BE2C (cell line): ENCODE measurements at regions not wholly inside any gene's neighbourhood (a gene's known extent, or its start where the extent isn't known, plus 50 kb on each side); places are given as distances from the start of the nearest gene placed in this dataset.

Source experiments
- DNase-seq: peaks from one replicate; pipeline ENCODE4 v3.0.0-alpha.2; 2020
- H3K27me3 ChIP-seq: fragments of 250-450 bp; sonication (Bioruptor Pico); 2 replicates; pipeline ENCODE4 v1.5.1; 2020; ENCODE audit warnings: mild to moderate bottlenecking
- H3K36me3 ChIP-seq: fragments of 250-450 bp; sonication (Bioruptor Pico); 2 replicates; pipeline ENCODE4 v1.5.1; 2020; ENCODE audit warnings: mild to moderate bottlenecking
- H3K4me1 ChIP-seq: fragments of 250-450 bp; sonication (Bioruptor Pico); 2 replicates; pipeline ENCODE4 v1.5.1; 2020
- H3K4me3 ChIP-seq: 2 replicates; pipeline ENCODE4 v1.5.1; 2011; ENCODE audit warnings: low read depth, low read length
- H3K9me3 ChIP-seq: fragments of 250-450 bp; sonication (Bioruptor Pico); 2 replicates; pipeline ENCODE4 v1.5.1; 2020
- CTCF ChIP-seq: IDR thresholded peaks from 2 replicates; pipeline ENCODE4 v1.5.1; 2012; ENCODE audit warnings: mild to moderate bottlenecking, low read depth, low read length

- Histone ChIP-seq H3K9me3 (no peaks in the 10 kb centered on the region), H3K27me3 (no peaks in the 10 kb centered on the region), H3K36me3 (no peaks in the 10 kb centered on the region), H3K4me1 (no peaks in the 10 kb centered on the region), H3K4me3 (no peak overlapping the region)
- DNase-seq, result no peak
- no peak for TF ChIP-seq CTCF
Observed at GRCh38 chr2:121132054-121132761, 152.8 kb downstream of the TFCP2L1 start.

GRCh38 chr2:121132762-121133107 lies 152.3 kb downstream of the TFCP2L1 start:
- H3K36me3 ChIP-seq, result no peaks in the 10 kb centered on the region
- no peaks in the 10 kb centered on the region for H3K4me1 ChIP-seq
- H3K27me3 ChIP-seq, result no peaks in the 10 kb centered on the region
- no peak for TF ChIP-seq CTCF
- no peaks in the 10 kb centered on the region for H3K9me3 ChIP-seq
- H3K4me3 ChIP-seq, result no peak overlapping the region
- DNase-seq, result no peak

GRCh38 chr2:121133551-121134319 lies 151.3 kb downstream of the TFCP2L1 start:
- H3K4me1 ChIP-seq, result no peaks in the 10 kb centered on the region
- no peak for TF ChIP-seq CTCF
- no peaks in the 10 kb centered on the region for H3K36me3 ChIP-seq
- no peak for DNase-seq
- H3K4me3 ChIP-seq, result no peak overlapping the region
- no peaks in the 10 kb centered on the region for H3K27me3 ChIP-seq
- no peaks in the 10 kb centered on the region for H3K9me3 ChIP-seq

GRCh38 chr2:121134728-121135127 lies 150.3 kb downstream of the TFCP2L1 start:
- Histone ChIP-seq H3K4me3 (no peak overlapping the region), H3K36me3 (no peaks in the 10 kb centered on the region), H3K4me1 (no peaks in the 10 kb centered on the region), H3K9me3 (no peaks in the 10 kb centered on the region), H3K27me3 (no peaks in the 10 kb centered on the region)
- no peak for TF ChIP-seq CTCF
- no peak for DNase-seq

GRCh38 chr2:121135168-121135853 lies 149.7 kb downstream of the TFCP2L1 start:
- no peak for DNase-seq
- H3K9me3 ChIP-seq, result no peaks in the 10 kb centered on the region
- H3K27me3 ChIP-seq, result no peaks in the 10 kb centered on the region
- H3K4me1 ChIP-seq, result no peaks in the 10 kb centered on the region
- no peaks in the 10 kb centered on the region for H3K36me3 ChIP-seq
- no peak overlapping the region for H3K4me3 ChIP-seq
- no peak for TF ChIP-seq CTCF

GRCh38 chr2:121136323-121136722 lies 148.7 kb downstream of the TFCP2L1 start:
- no peak overlapping the region for H3K4me3 ChIP-seq
- H3K4me1 ChIP-seq, result no peaks in the 10 kb centered on the region
- H3K9me3 ChIP-seq, result no peaks in the 10 kb centered on the region
- no peaks in the 10 kb centered on the region for H3K36me3 ChIP-seq
- no peaks in the 10 kb centered on the region for H3K27me3 ChIP-seq
- TF ChIP-seq CTCF, result no peak
- DNase-seq, result no peak
